ENCODE measurements at regions not wholly inside any gene's neighbourhood (a gene's known extent, or its start where the extent isn't known, plus 50 kb on each side); places are given as distances from the start of the nearest gene placed in this dataset.

DNA sequence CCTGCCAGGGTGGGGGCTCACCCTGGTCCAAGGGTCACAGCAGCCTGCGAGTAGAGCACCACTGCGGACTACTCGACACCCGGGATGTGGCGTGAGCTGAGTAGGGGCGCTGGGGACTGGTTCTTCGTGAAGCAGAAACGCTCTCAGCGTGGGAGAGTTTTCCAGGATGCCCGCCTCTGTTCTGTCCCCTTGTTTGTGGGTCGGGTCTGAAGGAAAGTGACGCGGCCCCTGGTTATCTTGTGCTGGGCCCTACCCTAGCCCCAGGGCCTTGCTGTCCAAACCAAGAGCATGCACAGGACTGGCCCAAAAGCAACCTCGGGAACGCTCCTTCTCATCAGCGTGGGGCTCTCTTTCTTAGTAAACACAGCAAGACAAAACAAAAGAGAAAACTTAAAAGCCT lies 303.3 kb downstream of the IRF8 start:
- DNase-seq = no peak

- DNase-seq = no peak
Measured at GRCh38 chr16:86202760-86203426, 303.9 kb downstream of the IRF8 start.

GRCh38 chr16:86203557-86204275 lies 304.8 kb downstream of the IRF8 start:
- no peak for DNase-seq

GRCh38 chr16:86205521-86206245 lies 304.6 kb upstream of the FOXF1 start:
- DNase-seq = no peak

DNA sequence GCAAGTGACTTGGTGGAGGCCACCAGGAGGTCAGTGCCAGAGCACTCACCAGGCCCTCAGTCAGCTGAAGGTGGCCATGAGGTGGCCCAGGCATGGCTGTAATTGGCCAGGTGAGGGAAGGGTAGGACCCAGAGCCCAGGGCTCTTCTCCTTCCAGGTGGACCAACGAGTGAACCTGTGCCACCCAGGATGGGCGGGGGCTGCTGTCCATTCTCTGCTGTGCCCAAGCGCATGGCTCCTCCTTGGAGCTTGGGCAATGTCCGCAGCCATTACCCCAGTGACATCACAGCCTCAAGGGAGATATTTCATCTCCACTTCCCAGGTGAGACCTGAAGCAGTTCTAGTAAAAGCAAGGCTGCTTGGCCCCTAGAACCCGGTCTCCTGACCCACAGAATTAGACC lies 303.0 kb upstream of the FOXF1 start:
- DNase-seq = no peak

DNA sequence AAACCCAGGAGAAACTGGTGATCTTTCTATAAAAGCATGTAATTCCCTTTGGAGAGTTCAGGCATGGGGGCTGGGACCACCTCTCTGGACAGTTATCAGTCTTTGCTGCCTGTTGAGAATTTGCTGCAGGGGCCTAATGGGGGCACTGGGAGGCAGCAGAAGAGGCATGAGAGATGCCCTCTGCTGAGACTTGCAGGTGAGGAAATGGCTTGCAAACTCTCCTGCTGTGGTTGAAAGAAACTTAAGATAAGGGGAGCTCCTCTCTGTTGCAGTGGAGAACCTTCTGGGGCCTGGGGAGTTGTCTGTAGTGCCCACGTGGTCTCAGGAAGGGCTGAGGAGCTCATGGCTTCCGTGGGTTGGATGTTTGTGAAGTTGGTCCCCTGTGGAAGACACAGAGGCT lies 301.1 kb upstream of the FOXF1 start:
- DNase-seq = no peak

GRCh38 chr16:86210403-86211193 lies 299.7 kb upstream of the FOXF1 start:
- DNase-seq = no peak

DNA sequence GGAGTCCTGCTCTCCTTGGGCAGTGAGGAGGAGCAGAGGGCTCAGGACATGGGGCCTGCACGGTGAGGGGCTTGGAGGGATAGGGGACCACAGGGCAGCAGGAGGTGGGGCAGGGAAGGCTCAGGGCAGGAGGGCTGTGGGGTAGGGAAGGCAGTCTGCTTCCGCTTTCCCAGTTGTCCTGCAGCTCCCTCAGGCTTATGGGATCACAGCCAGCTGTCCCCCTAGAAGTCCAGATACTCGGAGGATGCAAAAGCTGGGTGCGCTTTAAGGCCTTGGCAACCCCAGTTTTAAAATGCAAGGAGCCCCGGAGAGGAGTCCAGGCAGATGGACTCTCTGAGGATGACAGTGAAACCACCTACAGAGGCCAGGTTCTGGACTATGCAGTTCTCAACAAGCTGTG lies 299.1 kb upstream of the FOXF1 start:
- no peak for DNase-seq

DNA sequence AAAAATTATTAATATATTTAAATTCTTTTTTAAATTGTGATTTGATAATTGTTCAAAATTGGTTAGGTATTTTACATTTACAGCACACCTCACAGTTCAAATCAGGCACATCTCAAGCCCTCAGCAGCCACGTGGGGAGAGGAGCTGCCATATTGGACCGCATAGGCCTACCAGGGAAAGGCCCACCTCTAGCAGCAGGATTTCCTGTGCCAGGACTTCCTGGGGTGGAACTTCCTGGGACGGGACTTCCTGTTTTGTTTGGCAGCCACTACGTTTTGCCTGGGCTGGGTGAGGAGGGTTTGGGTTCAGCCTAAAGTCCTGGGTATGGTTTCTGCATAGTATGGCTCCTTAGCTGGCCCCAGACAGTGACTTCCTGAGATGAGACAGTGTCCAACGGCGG lies 298.5 kb upstream of the FOXF1 start:
- DNase-seq = no peak

DNA sequence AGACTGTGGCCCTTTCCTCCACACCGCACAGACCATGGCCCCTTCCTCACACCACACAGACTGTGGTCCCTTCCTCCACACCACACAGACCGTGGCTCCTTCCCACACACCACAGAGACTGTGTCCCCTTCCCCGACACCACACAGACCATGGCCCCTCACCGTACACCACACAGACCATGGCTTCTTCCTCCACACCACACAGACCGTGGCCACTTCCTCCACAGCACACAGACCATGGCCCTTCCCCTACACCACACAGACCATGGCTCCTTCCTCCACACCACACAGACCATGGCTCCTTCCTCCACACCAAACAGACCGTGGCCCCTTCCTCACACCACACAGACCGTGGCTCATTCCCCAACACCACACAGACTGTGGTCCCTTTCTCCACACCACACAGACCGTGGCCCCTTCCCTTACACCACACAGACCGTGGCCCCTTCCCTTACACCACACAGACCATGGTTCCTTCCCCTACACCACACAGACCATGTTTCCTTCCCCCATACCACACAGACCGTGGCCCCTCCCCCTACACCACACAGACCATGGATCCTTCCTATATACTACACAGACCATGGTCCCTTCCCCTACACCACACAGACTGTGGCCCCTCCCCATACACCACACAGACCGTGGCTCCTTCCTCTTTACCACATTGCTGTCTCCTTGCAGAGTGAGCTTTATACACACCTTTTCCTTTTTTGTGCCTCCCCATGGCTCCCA lies 297.5 kb upstream of the FOXF1 start:
- DNase-seq = no peak

DNA sequence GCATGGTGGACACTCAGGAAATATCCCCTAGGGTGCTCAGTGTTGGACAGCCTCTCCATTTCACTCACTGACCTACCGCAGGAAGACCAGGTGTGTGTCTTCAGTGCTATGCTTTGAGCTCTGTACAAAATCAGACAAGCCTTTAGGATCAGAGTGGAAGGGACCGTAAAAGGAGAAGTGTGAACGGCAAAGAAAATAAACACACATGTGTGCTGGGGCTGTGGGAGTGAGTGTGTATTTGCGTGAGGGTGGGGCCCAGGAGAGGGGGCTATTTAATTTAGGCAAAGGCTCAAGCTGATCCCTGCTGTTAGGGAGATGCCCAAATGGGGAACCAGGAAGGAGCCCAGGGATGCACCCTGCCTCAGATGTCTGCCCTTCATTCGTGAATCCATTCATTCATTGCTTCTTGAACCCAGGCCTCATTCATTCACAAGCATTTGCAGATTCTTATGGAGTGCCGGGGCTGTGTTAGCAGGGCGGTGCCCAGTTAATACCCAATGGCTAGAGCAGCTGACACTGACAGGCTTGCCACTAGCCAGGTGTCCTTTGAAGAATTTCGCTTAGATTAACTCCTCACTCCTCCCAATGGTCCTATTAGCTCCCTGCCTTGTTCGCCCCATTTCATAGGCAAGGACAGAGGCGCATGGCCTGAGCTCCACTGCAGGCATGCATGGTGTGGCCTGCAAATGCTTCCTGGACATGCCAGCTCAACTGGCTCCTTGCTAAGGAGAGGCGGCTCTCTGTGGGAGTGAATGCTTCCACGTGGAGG lies 296.7 kb upstream of the FOXF1 start:
- DNase-seq = no peak

- DNase-seq = no peak
Measured at GRCh38 chr16:86214326-86215232, 295.7 kb upstream of the FOXF1 start.

GRCh38 chr16:86215233-86215978 lies 294.9 kb upstream of the FOXF1 start:
- no peak for DNase-seq

DNA sequence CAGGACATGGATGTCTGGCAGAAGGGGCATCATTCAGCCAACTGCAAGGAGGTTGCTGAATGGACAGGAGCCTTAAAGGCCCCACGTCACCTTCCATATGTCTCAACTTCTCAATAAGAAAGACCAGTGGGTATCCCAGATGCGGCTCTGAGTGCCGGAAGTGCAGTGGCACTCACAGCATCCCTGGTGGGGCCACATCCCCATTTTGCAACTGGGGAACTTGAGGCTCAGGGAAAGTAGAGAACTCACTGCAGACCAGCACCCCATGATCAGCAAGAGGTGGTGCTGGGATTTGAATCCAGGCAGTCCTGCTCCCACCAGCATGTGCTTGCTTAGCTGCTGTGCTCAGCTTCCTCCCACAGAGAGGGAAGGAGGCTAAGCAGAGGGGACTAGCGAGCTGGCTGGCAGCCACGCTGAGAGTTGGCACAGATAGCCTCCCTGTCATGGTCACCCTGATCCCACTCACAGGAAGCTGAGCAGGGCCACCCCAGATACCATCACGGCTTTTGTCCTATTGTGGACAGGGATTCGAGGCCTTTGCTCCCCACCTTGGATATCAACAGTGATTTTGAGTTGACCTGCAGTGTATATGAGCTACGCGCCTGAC lies 294.2 kb upstream of the FOXF1 start:
- no peak for DNase-seq

- no peak for DNase-seq
Measured at GRCh38 chr16:86216591-86216990, 293.7 kb upstream of the FOXF1 start.

GRCh38 chr16:86217001-86217890 lies 293.1 kb upstream of the FOXF1 start:
- DNase-seq = no peak

- DNase-seq = no peak
Measured at GRCh38 chr16:86217891-86218270, 292.4 kb upstream of the FOXF1 start.

DNA sequence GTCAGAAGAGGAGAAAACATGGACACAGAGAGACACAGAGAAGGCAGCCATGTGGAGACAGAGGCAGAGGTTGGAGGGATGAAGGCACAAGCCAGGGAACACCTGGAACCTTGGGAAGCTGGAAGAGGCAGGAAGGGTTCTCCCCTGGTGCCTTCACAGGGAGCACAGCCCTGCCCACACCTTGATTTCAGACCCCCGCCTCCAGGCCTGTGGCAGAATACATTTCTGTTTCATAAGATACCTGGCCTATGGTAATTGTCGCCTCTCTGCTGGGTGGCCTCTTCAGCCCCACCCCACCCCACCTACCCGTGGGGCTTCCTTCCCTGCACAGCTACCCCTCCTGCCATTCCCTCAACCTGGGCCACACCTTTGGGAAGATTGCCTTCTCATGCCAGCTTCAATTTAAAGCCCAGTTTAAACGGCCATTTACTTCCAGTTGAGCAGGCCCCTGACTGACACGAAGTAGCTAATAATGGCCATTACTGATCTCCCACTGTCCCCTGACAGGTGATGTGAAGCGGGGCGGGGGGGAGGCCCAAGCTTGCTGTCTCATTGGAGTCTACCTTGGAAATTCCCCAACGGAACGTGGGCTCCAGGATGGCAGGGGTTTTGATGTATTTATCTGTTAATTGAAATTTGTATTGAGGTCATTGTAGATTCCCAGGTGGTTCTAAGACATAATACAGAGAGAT lies 291.7 kb upstream of the FOXF1 start:
- no peak for DNase-seq
